OCI-LY3 (cell line): ENCODE measurements at regions not wholly inside any gene's neighbourhood (a gene's known extent, or its start where the extent isn't known, plus 50 kb on each side); places are given as distances from the start of the nearest gene placed in this dataset.

Source experiments
- H2AFZ ChIP-seq: fragments of 200-600, 300-600 bp; shearing (Covaris generic); 2 replicates; pipeline ENCODE4 v1.6.0; 2014; ENCODE audit warnings: antibody characterized with exemption, low read depth, low read length
- H3K27ac ChIP-seq: fragments of 200-600, 300-600 bp; sonication (generic); 2 replicates; pipeline ENCODE4 v1.5.1; 2014; ENCODE audit warnings: mild to moderate bottlenecking, low read length, moderate library complexity, mixed read lengths
- H3K27me3 ChIP-seq: fragments of 200-600, 300-600 bp; sonication (generic); 2 replicates; pipeline ENCODE4 v1.6.1; 2014; ENCODE audit warnings: low read depth, low read length, mixed read lengths
- H3K36me3 ChIP-seq: fragments of 200-600, 300-600 bp; sonication (generic); replicated peaks from 2 replicates; pipeline ENCODE3; 2014; ENCODE audit warnings: low read depth, low read length, mixed read lengths
- H3K4me1 ChIP-seq: fragments of 300-600, 200-600 bp; sonication (generic); 2 replicates; pipeline ENCODE4 v1.6.1; 2014; ENCODE audit warnings: low read length, mixed read lengths
- H3K4me2 ChIP-seq: fragments of 200-600, 300-600 bp; sonication (generic); 2 replicates; pipeline ENCODE4 v1.6.1; 2014; ENCODE audit warnings: low read length, mixed read lengths
- H3K4me3 ChIP-seq: fragments of 300-600, 200-600 bp; sonication (generic); 2 replicates; pipeline ENCODE4 v1.5.1; 2014; ENCODE audit warnings: antibody characterized with exemption, mild to moderate bottlenecking, low read length, moderate library complexity
- H3K79me2 ChIP-seq: fragments of 300-600, 200-600 bp; shearing (Covaris generic); 2 replicates; pipeline ENCODE4 v1.6.1; 2014; ENCODE audit warnings: mild to moderate bottlenecking, low read length, mixed read lengths
- H3K9ac ChIP-seq: fragments of 300-600, 200-600 bp; shearing (Covaris generic); 2 replicates; pipeline ENCODE4 v1.6.0; 2014; ENCODE audit warnings: mild to moderate bottlenecking, low read length, moderate library complexity
- H3K9me3 ChIP-seq: fragments of 200-600, 300-600 bp; shearing (Covaris generic); 2 replicates; pipeline ENCODE4 v1.6.1; 2014; ENCODE audit warnings: low read length, mixed read lengths; ENCODE audit not compliant: insufficient read depth
- H4K20me1 ChIP-seq: fragments of 200-600, 300-600 bp; sonication (generic); 2 replicates; pipeline ENCODE4 v1.6.1; 2016; ENCODE audit warnings: low read length, mixed read lengths; ENCODE audit not compliant: insufficient read depth
- CTCF ChIP-seq: fragments of 200-600, 300-600 bp; sonication (generic); IDR thresholded peaks from 2 replicates; pipeline ENCODE4 v1.5.1; 2014; ENCODE audit warnings: antibody characterized with exemption, low read length, low read depth
- EZH2phosphoT487 ChIP-seq: fragments of 200-600 bp; shearing (Covaris generic); IDR thresholded peaks from 2 replicates; pipeline ENCODE4 v1.6.1; 2018; ENCODE audit warnings: antibody characterized with exemption, mixed run types, low read depth

GRCh38 chr4:128608006-128608405 is 201.5 kb upstream of the JADE1 start:
- Histone ChIP-seq H3K4me1 (no peaks in the 10 kb centered on the region), H3K4me3 (no peak overlapping the region), H3K27me3 (no peaks in the 10 kb centered on the region), H3K4me2 (no peak overlapping the region), H3K9me3 (no peaks in the 10 kb centered on the region), H3K79me2 (no peaks in the 10 kb centered on the region), H2AFZ (no peak overlapping the region), H3K9ac (no peak overlapping the region), H4K20me1 (no peaks in the 10 kb centered on the region), H3K36me3 (no peaks in the 10 kb centered on the region), H3K27ac (no peak overlapping the region)
- TF ChIP-seq EZH2phosphoT487 (no peak), CTCF (no peak)

GRCh38 chr4:128606173-128606572 is 203.3 kb upstream of the JADE1 start:
- no peaks in the 10 kb centered on the region for H4K20me1 ChIP-seq
- no peak overlapping the region for H3K9ac ChIP-seq
- no peak overlapping the region for H3K4me3 ChIP-seq
- H3K9me3 ChIP-seq = no peaks in the 10 kb centered on the region
- no peak overlapping the region for H2AFZ ChIP-seq
- TF ChIP-seq EZH2phosphoT487 (no peak), CTCF (no peak)
- H3K27me3 ChIP-seq = no peaks in the 10 kb centered on the region
- no peak overlapping the region for H3K27ac ChIP-seq
- H3K4me2 ChIP-seq = no peak overlapping the region
- no peaks in the 10 kb centered on the region for H3K36me3 ChIP-seq
- H3K4me1 ChIP-seq = no peaks in the 10 kb centered on the region
- H3K79me2 ChIP-seq = no peaks in the 10 kb centered on the region

GRCh38 chr4:128604840-128605239 is 204.7 kb upstream of the JADE1 start:
- H3K9ac ChIP-seq = no peak overlapping the region
- H3K4me2 ChIP-seq = no peak overlapping the region
- H4K20me1 ChIP-seq = no peaks in the 10 kb centered on the region
- H3K36me3 ChIP-seq = no peaks in the 10 kb centered on the region
- H3K79me2 ChIP-seq = no peaks in the 10 kb centered on the region
- no peak overlapping the region for H3K27ac ChIP-seq
- H3K4me3 ChIP-seq = no peak overlapping the region
- H2AFZ ChIP-seq = no peak overlapping the region
- H3K9me3 ChIP-seq = no peaks in the 10 kb centered on the region
- H3K27me3 ChIP-seq = no peaks in the 10 kb centered on the region
- H3K4me1 ChIP-seq = no peaks in the 10 kb centered on the region
- no peak for TF ChIP-seq CTCF
- TF ChIP-seq EZH2phosphoT487 = no peak

GRCh38 chr4:128604204-128604603 is 205.3 kb upstream of the JADE1 start:
- no peak overlapping the region for H3K4me2 ChIP-seq
- no peaks in the 10 kb centered on the region for H4K20me1 ChIP-seq
- H3K79me2 ChIP-seq = no peaks in the 10 kb centered on the region
- no peak overlapping the region for H3K27ac ChIP-seq
- no peaks in the 10 kb centered on the region for H3K4me1 ChIP-seq
- H3K27me3 ChIP-seq = no peaks in the 10 kb centered on the region
- no peak overlapping the region for H3K9ac ChIP-seq
- TF ChIP-seq CTCF (no peak), EZH2phosphoT487 (no peak)
- no peak overlapping the region for H3K4me3 ChIP-seq
- H3K9me3 ChIP-seq = no peaks in the 10 kb centered on the region
- H3K36me3 ChIP-seq = no peaks in the 10 kb centered on the region
- no peak overlapping the region for H2AFZ ChIP-seq
